ENCODE measurements at regions not wholly inside any gene's neighbourhood (a gene's known extent, or its start where the extent isn't known, plus 50 kb on each side); places are given as distances from the start of the nearest gene placed in this dataset.

- H3K27me3 ChIP-seq (replicated peaks; ENCODE audit: control insufficient read depth, insufficient read depth, low read length): no peaks in the 10 kb centered on the region
- H3K4me3 ChIP-seq (replicated peaks; ENCODE audit: low read depth, low read length): no peak overlapping the region
- no peaks in the 10 kb centered on the region for H3K36me3 ChIP-seq (ENCODE audit: control insufficient read depth, insufficient read depth, low read length)
- TF ChIP-seq, protein P1, sequence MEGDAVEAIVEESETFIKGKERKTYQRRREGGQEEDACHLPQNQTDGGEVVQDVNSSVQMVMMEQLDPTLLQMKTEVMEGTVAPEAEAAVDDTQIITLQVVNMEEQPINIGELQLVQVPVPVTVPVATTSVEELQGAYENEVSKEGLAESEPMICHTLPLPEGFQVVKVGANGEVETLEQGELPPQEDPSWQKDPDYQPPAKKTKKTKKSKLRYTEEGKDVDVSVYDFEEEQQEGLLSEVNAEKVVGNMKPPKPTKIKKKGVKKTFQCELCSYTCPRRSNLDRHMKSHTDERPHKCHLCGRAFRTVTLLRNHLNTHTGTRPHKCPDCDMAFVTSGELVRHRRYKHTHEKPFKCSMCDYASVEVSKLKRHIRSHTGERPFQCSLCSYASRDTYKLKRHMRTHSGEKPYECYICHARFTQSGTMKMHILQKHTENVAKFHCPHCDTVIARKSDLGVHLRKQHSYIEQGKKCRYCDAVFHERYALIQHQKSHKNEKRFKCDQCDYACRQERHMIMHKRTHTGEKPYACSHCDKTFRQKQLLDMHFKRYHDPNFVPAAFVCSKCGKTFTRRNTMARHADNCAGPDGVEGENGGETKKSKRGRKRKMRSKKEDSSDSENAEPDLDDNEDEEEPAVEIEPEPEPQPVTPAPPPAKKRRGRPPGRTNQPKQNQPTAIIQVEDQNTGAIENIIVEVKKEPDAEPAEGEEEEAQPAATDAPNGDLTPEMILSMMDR (IDR thresholded peaks at IDR 0.05; ENCODE audit: insufficient read depth, low read length, poor library complexity, severe bottlenecking): no peak
- no peak for DNase-seq (ENCODE audit: extremely low read depth, insufficient read length)
Measured at GRCh38 chr12:38501991-38502390, 185.4 kb downstream of the ALG10B start.

DNA sequence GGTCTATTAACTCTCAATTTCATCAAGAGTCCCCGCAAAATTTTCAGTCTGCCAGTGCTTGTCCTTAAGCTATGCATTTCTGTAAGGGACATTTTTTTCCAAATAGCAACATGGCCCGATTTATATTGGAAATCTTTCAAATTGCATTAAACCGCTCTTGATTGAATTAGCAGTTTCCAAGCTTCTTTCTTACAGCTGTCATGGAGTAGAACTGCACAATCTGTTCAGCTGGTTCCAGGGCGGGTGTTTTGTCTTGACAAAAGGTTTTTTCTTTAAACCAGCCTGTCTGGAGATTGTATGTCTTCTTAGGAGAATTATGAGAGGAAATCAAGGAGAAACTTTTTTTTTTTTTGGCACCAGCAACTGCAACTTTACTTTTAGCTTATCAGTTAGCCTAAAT lies 185.8 kb downstream of the ALG10B start:
- Histone ChIP-seq H3K27me3 (replicated peaks; ENCODE audit: control insufficient read depth, insufficient read depth, low read length) (no peaks in the 10 kb centered on the region), H3K4me3 (replicated peaks; ENCODE audit: low read depth, low read length) (no peak overlapping the region), H3K36me3 (ENCODE audit: control insufficient read depth, insufficient read depth, low read length) (no peaks in the 10 kb centered on the region)
- no peak for DNase-seq (ENCODE audit: extremely low read depth, insufficient read length)
- TF ChIP-seq, protein P1 (IDR thresholded peaks at IDR 0.05; ENCODE audit: insufficient read depth, low read length, poor library complexity, severe bottlenecking): no peak

DNA sequence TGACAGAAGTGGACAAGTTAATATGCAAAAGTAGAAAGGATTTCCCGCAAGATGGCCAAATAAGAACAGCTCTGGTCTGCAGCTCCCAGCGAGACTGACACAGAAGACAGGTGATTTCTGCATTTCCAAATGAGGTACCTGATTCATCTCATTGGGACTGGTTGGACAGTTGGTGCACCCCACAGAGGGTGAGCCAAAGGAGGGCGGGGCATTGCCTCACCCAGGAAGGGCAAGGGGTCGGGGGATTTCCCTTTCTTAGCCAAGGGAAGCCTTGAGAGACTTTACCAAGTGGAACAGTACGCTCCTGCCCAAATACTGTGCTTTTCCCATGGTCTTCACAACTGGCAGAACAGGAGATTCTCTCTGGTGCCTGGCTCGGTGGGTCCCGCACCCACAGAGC lies 191.3 kb downstream of the ALG10B start:
- Histone ChIP-seq H3K27me3 (replicated peaks; ENCODE audit: control insufficient read depth, insufficient read depth, low read length) (no peaks in the 10 kb centered on the region), H3K36me3 (ENCODE audit: control insufficient read depth, insufficient read depth, low read length) (no peaks in the 10 kb centered on the region), H3K4me3 (replicated peaks; ENCODE audit: low read depth, low read length) (no peak overlapping the region)
- DNase-seq (ENCODE audit: extremely low read depth, insufficient read length): no peak
- TF ChIP-seq, protein P1 (IDR thresholded peaks at IDR 0.05; ENCODE audit: insufficient read depth, low read length, poor library complexity, severe bottlenecking): no peak

DNA sequence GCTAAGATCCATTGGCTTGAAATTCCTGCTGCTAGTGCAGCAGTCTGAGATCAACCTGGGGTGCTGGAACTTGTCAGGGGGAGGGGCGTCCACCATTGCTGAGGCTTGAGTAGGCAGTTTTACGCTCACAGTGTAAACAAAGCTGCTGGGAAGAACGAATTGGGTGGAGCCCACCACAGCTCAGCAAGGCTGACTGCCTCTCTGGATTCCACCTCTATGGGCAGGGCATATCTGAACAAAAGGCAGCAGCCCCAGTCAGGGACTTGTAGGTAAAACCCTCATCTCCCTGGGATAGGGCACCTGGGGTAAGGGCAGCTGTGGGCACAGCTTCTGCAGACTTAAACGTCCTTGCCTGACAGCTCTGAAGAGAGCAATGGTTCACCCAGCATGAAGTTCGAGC lies 191.7 kb downstream of the ALG10B start:
- DNase-seq (ENCODE audit: extremely low read depth, insufficient read length): no peak
- no peaks in the 10 kb centered on the region for H3K27me3 ChIP-seq (replicated peaks; ENCODE audit: control insufficient read depth, insufficient read depth, low read length)
- TF ChIP-seq, protein P1 (IDR thresholded peaks at IDR 0.05; ENCODE audit: insufficient read depth, low read length, poor library complexity, severe bottlenecking): no peak
- H3K4me3 ChIP-seq (replicated peaks; ENCODE audit: low read depth, low read length): no peak overlapping the region
- no peaks in the 10 kb centered on the region for H3K36me3 ChIP-seq (ENCODE audit: control insufficient read depth, insufficient read depth, low read length)

- TF ChIP-seq, protein P1 (IDR thresholded peaks at IDR 0.05; ENCODE audit: insufficient read depth, low read length, poor library complexity, severe bottlenecking): no peak
- no peak for DNase-seq (ENCODE audit: extremely low read depth, insufficient read length)
- Histone ChIP-seq H3K36me3 (ENCODE audit: control insufficient read depth, insufficient read depth, low read length) (no peaks in the 10 kb centered on the region), H3K27me3 (replicated peaks; ENCODE audit: control insufficient read depth, insufficient read depth, low read length) (no peaks in the 10 kb centered on the region), H3K4me3 (replicated peaks; ENCODE audit: low read depth, low read length) (no peak overlapping the region)
Measured at GRCh38 chr12:38515912-38516311, 199.3 kb downstream of the ALG10B start.

GRCh38 chr12:38516418-38516817 lies 199.8 kb downstream of the ALG10B start:
- Histone ChIP-seq H3K27me3 (replicated peaks; ENCODE audit: control insufficient read depth, insufficient read depth, low read length) (no peaks in the 10 kb centered on the region), H3K4me3 (replicated peaks; ENCODE audit: low read depth, low read length) (no peak overlapping the region), H3K36me3 (ENCODE audit: control insufficient read depth, insufficient read depth, low read length) (no peaks in the 10 kb centered on the region)
- no peak for DNase-seq (ENCODE audit: extremely low read depth, insufficient read length)
- TF ChIP-seq, protein P1 (IDR thresholded peaks at IDR 0.05; ENCODE audit: insufficient read depth, low read length, poor library complexity, severe bottlenecking): no peak
